A549 (cell line): ENCODE measurements at regions not wholly inside any gene's neighbourhood (a gene's known extent, or its start where the extent isn't known, plus 50 kb on each side); places are given as distances from the start of the nearest gene placed in this dataset.

Experiments
- ATAC-seq, 2 experiments: fragments of 200-7000 bp in 1 of 2; fragments of >200 bp in 1 of 2; cut with Nextera tagmentation in 1 of 2; cut with Tn5 transposase in 1 of 2; 3 replicates each; pipeline versions ENCODE4 v1.8.0 to v1.9.1; 2018 to 2020; ENCODE audit warnings: mild to moderate bottlenecking in 1 of 2, moderate library complexity in 1 of 2
- CTCF ChIA-PET: fragments of 300-600 bp; sonication (Branson Sonifier 250); formaldehyde crosslinking; extraction: SDS; loops from one replicate; lab custom pipeline; 2021; ENCODE audit warnings: antibody characterized with exemption, inconsistent platforms; lab: Yijun Ruan, JAX
- POLR2A ChIA-PET: fragments of 350-600 bp; formaldehyde crosslinking; extraction: SDS; loops from one replicate; lab custom pipeline; 2021; ENCODE audit warnings: antibody characterized with exemption, inconsistent platforms; lab: Yijun Ruan, JAX
- DNase-seq, 2 experiments: peaks; one replicate each; pipeline versions ENCODE4 v3.0.0 to v3.0.0-alpha.2; 2011 to 2016; ENCODE audit warnings: low read depth in 1 of 2, low spot score in 1 of 2
- FAIRE-seq: peaks from 2 replicates; lab custom pipeline; 2011; peaks lifted over from hg19 to GRCh38; lab: Jason Lieb, UNC
- H3K27ac ChIP-seq, 2 experiments: fragments of >200 bp; sonication (Bioruptor Twin); formaldehyde crosslinking; 3 replicates each; pipeline ENCODE4 v1.5.1; 2016 to 2017
- H3K4me1 ChIP-seq: fragments of >200 bp; sonication (Bioruptor Twin); formaldehyde crosslinking; 3 replicates; pipeline ENCODE4 v1.6.1; 2016
- H3K4me2 ChIP-seq: fragments of >200 bp; sonication (Bioruptor Twin); formaldehyde crosslinking; 3 replicates; pipeline ENCODE4 v1.6.1; 2016
- H3K4me3 ChIP-seq: fragments of >200 bp; sonication (Bioruptor Twin); formaldehyde crosslinking; 3 replicates; pipeline ENCODE4 v1.5.1; 2016
- H3K9me3 ChIP-seq: fragments of >200 bp; sonication (Bioruptor Twin); formaldehyde crosslinking; 3 replicates; pipeline ENCODE4 v1.6.1; 2016
- ATOH8 ChIP-seq: fragments of 250-450 bp; sonication (Bioruptor Pico); IDR thresholded peaks from 2 replicates; pipeline ENCODE4 v1.5.0; 2020; ENCODE audit warnings: low read depth, mild to moderate bottlenecking, moderate library complexity
- BCL3 ChIP-seq: fragments of >200 bp; sonication (Bioruptor Twin); formaldehyde crosslinking; IDR thresholded peaks from 3 replicates; pipeline ENCODE4 v1.6.1; 2016
- BHLHE40 ChIP-seq: IDR thresholded peaks from 2 replicates; pipeline ENCODE4 v1.6.1; 2012; ENCODE audit warnings: low read depth, low read length, inconsistent platforms
- CBX8 ChIP-seq: fragments of 200-600 bp; sonication (generic); IDR thresholded peaks from 2 replicates; pipeline ENCODE4 v1.6.1; 2016
- CHD2 ChIP-seq: fragments of 150-350 bp; IDR thresholded peaks from 2 replicates; pipeline ENCODE4 v1.6.1; 2014; ENCODE audit warnings: low read length; ENCODE audit not compliant: partially characterized antibody
- CTCF ChIP-seq: fragments of >200 bp; sonication (Bioruptor Twin); formaldehyde crosslinking; IDR thresholded peaks from 3 replicates; pipeline ENCODE4 v1.5.1; 2016
- E2F6 ChIP-seq: IDR thresholded peaks from 2 replicates; pipeline ENCODE4 v1.6.1; 2012; ENCODE audit warnings: low read depth, borderline replicate concordance
- ELK1 ChIP-seq: fragments of 150-350 bp; IDR thresholded peaks from 2 replicates; pipeline ENCODE4 v1.6.1; 2014; ENCODE audit warnings: low read depth, mild to moderate bottlenecking, low read length
- EP300 ChIP-seq, 2 experiments: fragments of >200 bp; sonication (Bioruptor Twin); formaldehyde crosslinking; IDR thresholded peaks; 2 replicates in 1 of 2; 3 replicates in 1 of 2; pipeline ENCODE4 v1.6.1; 2016 to 2017
- ESRRA ChIP-seq: fragments of 150-350 bp; IDR thresholded peaks from 2 replicates; pipeline ENCODE4 v1.6.1; 2014; ENCODE audit warnings: mild to moderate bottlenecking, low read length, borderline replicate concordance
- FOSL2 ChIP-seq, 2 experiments: fragments of 450-650 bp in 1 of 2; fragments of >200 bp in 1 of 2; sonication (Bioruptor Twin) in 1 of 2; formaldehyde crosslinking; IDR thresholded peaks; 2 replicates each; pipeline versions ENCODE4 v1.5.0 to v1.6.1; 2016 to 2020; ENCODE audit warnings: mild to moderate bottlenecking in 1 of 2, moderate library complexity in 1 of 2
- HDAC2 ChIP-seq: fragments of 200-600 bp; sonication (generic); IDR thresholded peaks from 2 replicates; pipeline ENCODE4 v1.6.1; 2016
- HMGXB4 ChIP-seq: fragments of 250-450 bp; sonication (Bioruptor Pico); IDR thresholded peaks from 2 replicates; pipeline ENCODE4 v1.5.0; 2021; ENCODE audit warnings: mild to moderate bottlenecking, moderate library complexity, borderline replicate concordance
- HOXA7 ChIP-seq: fragments of 250-450 bp; sonication (Bioruptor Pico); IDR thresholded peaks from 2 replicates; pipeline ENCODE4 v1.5.0; 2020; ENCODE audit warnings: mild to moderate bottlenecking, moderate library complexity
- HOXB13 ChIP-seq: fragments of 250-450 bp; sonication (Bioruptor Pico); IDR thresholded peaks from 2 replicates; pipeline ENCODE4 v1.5.0; 2020; ENCODE audit warnings: low read depth, mild to moderate bottlenecking, moderate library complexity
- JUN ChIP-seq, 2 experiments: fragments of >200 bp; sonication (Bioruptor Twin); formaldehyde crosslinking; IDR thresholded peaks; 2 replicates in 1 of 2; 3 replicates in 1 of 2; pipeline ENCODE4 v1.6.1; 2016 to 2017
- JUNB ChIP-seq: fragments of >200 bp; sonication (Bioruptor Twin); formaldehyde crosslinking; IDR thresholded peaks from 2 replicates; pipeline ENCODE4 v1.6.1; 2016
- KDM1A ChIP-seq: fragments of 200-600 bp; sonication (generic); IDR thresholded peaks from 2 replicates; pipeline ENCODE4 v1.6.1; 2016; ENCODE audit warnings: low read depth, mild to moderate bottlenecking
- MAZ ChIP-seq: fragments of 150-350 bp; IDR thresholded peaks from 2 replicates; pipeline ENCODE4 v1.6.1; 2014; ENCODE audit warnings: antibody characterized with exemption, low read depth, low read length, borderline replicate concordance
- NPAS2 ChIP-seq: fragments of 250-450 bp; sonication (Bioruptor Pico); IDR thresholded peaks from 2 replicates; pipeline ENCODE4 v1.8.0; 2022; ENCODE audit warnings: mild to moderate bottlenecking, moderate library complexity, borderline replicate concordance
- PHF8 ChIP-seq: fragments of 200-600 bp; sonication (generic); IDR thresholded peaks from 2 replicates; pipeline ENCODE4 v1.6.1; 2016; ENCODE audit warnings: low read depth, mild to moderate bottlenecking, antibody characterized with exemption, moderate library complexity, borderline replicate concordance
- RAD21 ChIP-seq, 2 experiments: fragments of >200 bp in 1 of 2; sonication (Bioruptor Twin) in 1 of 2; formaldehyde crosslinking in 1 of 2; IDR thresholded peaks in 1 of 2; conservative IDR thresholded peaks in 1 of 2; 2 replicates in 1 of 2; 3 replicates in 1 of 2; pipeline ENCODE4 v1.6.1; 2012 to 2018; ENCODE audit warnings: inconsistent platforms in 1 of 2
- RARB ChIP-seq: fragments of 250-450 bp; sonication (Bioruptor Pico); IDR thresholded peaks from 2 replicates; pipeline ENCODE4 v1.8.0; 2021; ENCODE audit warnings: mild to moderate bottlenecking, moderate library complexity
- RFX5 ChIP-seq: fragments of 450-650 bp; IDR thresholded peaks from 2 replicates; pipeline ENCODE4 v1.7.1; 2014; ENCODE audit warnings: antibody characterized with exemption, mild to moderate bottlenecking, moderate library complexity
- SMC3 ChIP-seq: fragments of >200 bp; sonication (Bioruptor Twin); formaldehyde crosslinking; IDR thresholded peaks from 3 replicates; pipeline ENCODE4 v1.6.1; 2018; ENCODE audit warnings: inconsistent platforms
- TP53 ChIP-seq: fragments of 250-450 bp; sonication (Bioruptor Pico); IDR thresholded peaks from 2 replicates; pipeline ENCODE4 v1.5.0; 2021; ENCODE audit warnings: mild to moderate bottlenecking, moderate library complexity
- USF2 ChIP-seq: fragments of 450-650 bp; IDR thresholded peaks from 2 replicates; pipeline ENCODE4 v1.6.1; 2014; ENCODE audit warnings: antibody characterized with exemption
- WGBS: methylation state at CpG from one replicate; pipeline ENCODE4 v1.1.6; 2017; ENCODE audit errors: missing lambda C conversion rate; 5-methylcytosine and 5-hydroxymethylcytosine counted together

GRCh38 chr7:26978146-26978545 lies 113.8 kb upstream of the SKAP2 start:
- Histone ChIP-seq H3K4me1 (no peaks in the 10 kb centered on the region), H3K9me3 (no peaks in the 10 kb centered on the region), H3K4me2 (no peak overlapping the region), H3K4me3 (no peak overlapping the region), H3K27ac (no peak overlapping the region)
- DNase-seq (no peak), FAIRE-seq (peak; percentile 43), ATAC-seq (no peak)
- TF ChIP-seq CBX8: no peak
- no peak for TF ChIP-seq BHLHE40
- TF ChIP-seq USF2: no peak
- no peak for TF ChIP-seq FOSL2 (IDR thresholded peaks at IDR 0.05)
- TF ChIP-seq FOSL2 (CRISPR knock-in tag; IDR thresholded peaks at IDR 0.05): no peak
- no peak for TF ChIP-seq KDM1A
- no peak for TF ChIP-seq JUNB
- TF ChIP-seq NPAS2 (CRISPR knock-in tag): no peak
- no peak for TF ChIP-seq JUN (IDR thresholded peaks at IDR 0.05)
- no peak for TF ChIP-seq ELK1
- no peak for TF ChIP-seq CTCF
- TF ChIP-seq TP53: no peak
- TF ChIP-seq ATOH8 (CRISPR knock-in tag): no peak
- no peak for TF ChIP-seq CHD2
- no peak for TF ChIP-seq HDAC2
- no peak for TF ChIP-seq SMC3
- no peak for TF ChIP-seq BCL3
- TF ChIP-seq HOXB13 (CRISPR knock-in tag): no peak
- TF ChIP-seq EP300 (IDR thresholded peaks at IDR 0.05): no peak
- no peak for TF ChIP-seq ESRRA
- ChIA-PET POLR2A (no interaction called here), CTCF (interaction anchor here (0.6 to 2.0 kb wide), 2 partner anchors 62 to 105 kb away, joined by 3 to 4 read pairs; no protein-coding TSS in a partner anchor)
- 42% methylated on average over 2 of the region's 2 CpGs for WGBS

GRCh38 chr7:26976840-26977239 lies 112.5 kb upstream of the SKAP2 start:
- POLR2A ChIA-PET: interaction anchor here (0.5 kb wide), 1 partner anchor 129 kb away, joined by 3 read pairs; no protein-coding TSS in a partner anchor
- FAIRE-seq (no peak), DNase-seq (no peak), ATAC-seq (no peak)
- H3K9me3 ChIP-seq: no peaks in the 10 kb centered on the region
- H3K4me2 ChIP-seq: no peak overlapping the region
- CTCF ChIA-PET: interaction anchor here (1.2 to 2.0 kb wide), 2 partner anchors 14 to 106 kb away, joined by 3 to 4 read pairs; no protein-coding TSS in a partner anchor
- no peaks in the 10 kb centered on the region for H3K4me1 ChIP-seq
- no peak overlapping the region for H3K4me3 ChIP-seq
- H3K27ac ChIP-seq: no peak overlapping the region
- TF ChIP-seq E2F6: no peak
- TF ChIP-seq RARB (CRISPR knock-in tag): no peak
- no peak for TF ChIP-seq PHF8
- TF ChIP-seq MAZ: no peak
- no peak for TF ChIP-seq ATOH8 (CRISPR knock-in tag)
- no peak for TF ChIP-seq RFX5
- TF ChIP-seq RAD21 (conservative IDR thresholded peaks at IDR 0.05 in 1 of 2, IDR thresholded peaks at IDR 0.05 in 1 of 2): no peak
- no peak for TF ChIP-seq HMGXB4 (CRISPR knock-in tag)
- no peak for TF ChIP-seq JUNB
- no peak for TF ChIP-seq HOXA7 (CRISPR knock-in tag)
